ENCODE measurements at regions not wholly inside any gene's neighbourhood (a gene's known extent, or its start where the extent isn't known, plus 50 kb on each side); places are given as distances from the start of the nearest gene placed in this dataset.
A peak's percentile ranks its signal among the peaks of the same experiment; 100 is the strongest.

DNA sequence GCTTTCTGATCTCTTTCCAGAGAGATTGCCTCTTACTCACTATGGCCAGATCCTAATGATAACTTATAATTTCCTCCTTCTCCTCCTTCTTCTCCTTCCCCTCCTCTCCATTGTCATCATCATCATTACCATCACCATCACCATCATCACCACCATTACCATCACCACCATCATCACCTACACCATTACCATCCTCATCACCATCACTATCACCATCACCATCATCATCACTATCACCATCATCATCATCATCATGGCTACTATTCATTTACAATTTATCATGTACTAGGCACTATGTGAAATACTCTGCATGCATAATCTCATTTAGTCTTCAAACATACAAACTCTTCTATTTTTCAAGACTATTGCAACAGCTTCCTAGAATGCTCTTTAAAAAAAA is 540.9 kb upstream of the C16orf82 start:
- no peak for ATAC-seq
- Mint-ChIP-seq H3K27me3 (ENCODE audit: low read depth) (peaks cover 2% of the 10 kb centered on the region), H3K4me3 (no peak overlapping the region), H3K36me3 (ENCODE audit: insufficient read depth) (no peaks in the 10 kb centered on the region), H3K9me3 (no peaks in the 10 kb centered on the region), H3K4me1 (ENCODE audit: low read depth) (no peaks in the 10 kb centered on the region)
- no peak for DNase-seq

- no peak for ATAC-seq
- H3K4me3 Mint-ChIP-seq, result no peak overlapping the region
- no peaks in the 10 kb centered on the region for H3K9me3 Mint-ChIP-seq
- peaks cover 2% of the 10 kb centered on the region for H3K27me3 Mint-ChIP-seq (ENCODE audit: low read depth)
- no peaks in the 10 kb centered on the region for H3K36me3 Mint-ChIP-seq (ENCODE audit: insufficient read depth)
- H3K4me1 Mint-ChIP-seq (ENCODE audit: low read depth), result no peaks in the 10 kb centered on the region
- no peak for DNase-seq
These were observed 540.1 kb upstream of the C16orf82 start for GRCh38 chr16:26526633-26527032.

DNA sequence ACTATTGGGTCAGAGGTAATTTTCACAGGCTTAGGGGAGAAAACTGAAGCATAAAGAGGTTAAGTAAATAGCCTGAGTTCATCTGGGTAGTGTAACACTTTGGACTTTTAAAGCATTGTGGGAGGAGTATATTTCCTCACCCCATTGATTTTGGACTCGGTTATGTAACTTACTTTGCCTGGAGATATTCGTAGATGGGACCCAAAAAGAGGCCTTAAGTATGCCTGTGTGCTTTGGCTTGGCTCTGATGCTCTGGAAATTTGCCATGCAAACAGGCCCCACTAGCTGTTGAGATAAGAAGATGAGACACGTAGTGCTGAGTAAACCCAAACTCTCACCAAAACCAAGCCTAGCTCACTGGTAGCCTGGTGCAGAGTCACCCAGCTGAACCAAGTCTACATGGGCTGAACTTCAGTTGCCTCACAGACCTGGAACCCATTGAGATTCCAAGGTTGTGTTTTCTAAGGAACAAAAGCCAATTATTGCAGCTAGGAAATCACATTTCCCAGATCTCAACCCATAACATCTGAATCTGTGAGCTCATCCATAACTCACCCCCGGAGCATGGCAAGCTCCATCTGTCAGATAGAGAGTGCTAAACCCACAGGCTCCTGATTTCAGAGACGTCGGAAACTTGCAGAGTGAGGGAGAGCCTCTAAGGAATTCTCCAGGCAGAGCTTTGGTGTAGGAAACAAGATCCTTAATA is 536.0 kb upstream of the C16orf82 start:
- Mint-ChIP-seq H3K9me3 (peaks cover 4% of the 10 kb centered on the region), H3K4me1 (ENCODE audit: low read depth) (no peaks in the 10 kb centered on the region), H3K27me3 (ENCODE audit: low read depth) (peaks cover 2% of the 10 kb centered on the region), H3K4me3 (no peak overlapping the region), H3K36me3 (ENCODE audit: insufficient read depth) (no peaks in the 10 kb centered on the region)
- no peak for ATAC-seq
- DNase-seq, result no peak

GRCh38 chr16:26531290-26531730 is 535.4 kb upstream of the C16orf82 start:
- H3K4me1 Mint-ChIP-seq (ENCODE audit: low read depth), result no peaks in the 10 kb centered on the region
- H3K36me3 Mint-ChIP-seq (ENCODE audit: insufficient read depth), result no peaks in the 10 kb centered on the region
- H3K4me3 Mint-ChIP-seq, result no peak overlapping the region
- ATAC-seq (no peak), DNase-seq (no peak)
- peaks cover 2% of the 10 kb centered on the region for H3K27me3 Mint-ChIP-seq (ENCODE audit: low read depth)
- H3K9me3 Mint-ChIP-seq, result peaks cover 4% of the 10 kb centered on the region

DNA sequence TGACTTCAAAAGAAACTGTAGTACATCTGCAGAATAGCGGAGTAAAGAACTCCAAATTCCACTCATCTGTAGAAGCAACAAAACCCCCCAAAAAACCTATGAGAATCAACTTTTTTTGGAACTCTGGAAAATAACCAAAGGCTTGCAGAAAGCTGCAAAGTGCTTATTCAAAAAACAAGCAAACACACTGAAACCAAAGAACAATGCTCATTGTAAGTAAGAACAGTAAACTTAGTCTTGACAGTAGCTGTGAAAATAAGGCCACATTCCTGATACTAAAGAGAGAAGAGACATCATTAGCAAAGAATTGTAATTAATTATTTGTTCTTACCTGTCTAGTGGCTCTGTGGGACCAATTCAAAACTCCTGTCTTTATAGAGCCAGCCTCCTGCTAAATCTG is 534.3 kb upstream of the C16orf82 start:
- Mint-ChIP-seq H3K4me1 (ENCODE audit: low read depth) (no peaks in the 10 kb centered on the region), H3K27me3 (ENCODE audit: low read depth) (peaks cover 3% of the 10 kb centered on the region), H3K9me3 (peaks cover 4% of the 10 kb centered on the region), H3K36me3 (ENCODE audit: insufficient read depth) (no peaks in the 10 kb centered on the region), H3K4me3 (no peak overlapping the region)
- DNase-seq (no peak), ATAC-seq (no peak)

DNA sequence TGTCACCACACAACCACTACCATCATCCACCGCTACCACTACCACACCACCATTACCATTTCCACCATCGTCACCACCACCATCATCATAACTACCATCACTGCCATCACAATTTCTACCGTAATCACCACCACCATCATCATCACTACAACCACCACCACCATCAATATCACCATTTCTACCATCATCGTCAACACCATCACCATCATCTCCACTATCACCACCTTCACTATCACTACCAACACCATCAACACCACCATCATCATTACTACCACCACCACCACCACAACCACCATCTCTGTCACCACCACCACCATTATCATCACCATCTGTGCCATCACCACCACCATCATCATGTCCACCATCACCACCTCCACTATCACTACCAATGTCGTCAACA is 524.5 kb upstream of the C16orf82 start:
- H3K36me3 Mint-ChIP-seq (ENCODE audit: insufficient read depth), result no peaks in the 10 kb centered on the region
- H3K9me3 Mint-ChIP-seq, result no peaks in the 10 kb centered on the region
- H3K4me1 Mint-ChIP-seq (ENCODE audit: low read depth), result no peaks in the 10 kb centered on the region
- DNase-seq, result no peak
- no peak overlapping the region for H3K4me3 Mint-ChIP-seq
- H3K27me3 Mint-ChIP-seq (ENCODE audit: low read depth), result peaks cover 7% of the 10 kb centered on the region
- ATAC-seq, result no peak

DNA sequence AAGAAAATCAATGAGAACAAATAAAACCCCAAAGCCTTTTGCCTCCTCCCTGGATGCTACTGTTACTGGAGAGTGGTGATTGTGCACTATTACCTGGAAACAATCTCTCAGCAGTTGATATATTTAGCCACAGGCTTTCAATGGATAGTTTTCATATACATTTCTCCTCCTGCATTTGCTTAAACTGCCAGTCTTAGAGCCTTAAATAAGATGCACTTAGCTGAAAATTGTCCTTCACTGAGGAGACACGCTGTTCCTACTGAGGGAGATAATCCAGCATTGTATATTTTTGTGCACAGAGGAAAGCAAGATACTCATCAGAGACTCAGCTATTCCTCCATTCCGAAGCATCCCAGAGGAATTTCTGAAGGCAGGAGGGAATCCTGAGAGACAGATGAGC is 520.2 kb upstream of the C16orf82 start:
- Mint-ChIP-seq H3K4me3 (no peak overlapping the region), H3K36me3 (ENCODE audit: insufficient read depth) (no peaks in the 10 kb centered on the region), H3K27me3 (ENCODE audit: low read depth) (peaks cover 4% of the 10 kb centered on the region), H3K9me3 (no peaks in the 10 kb centered on the region), H3K4me1 (ENCODE audit: low read depth) (no peaks in the 10 kb centered on the region)
- ATAC-seq, result no peak
- DNase-seq, result no peak

DNA sequence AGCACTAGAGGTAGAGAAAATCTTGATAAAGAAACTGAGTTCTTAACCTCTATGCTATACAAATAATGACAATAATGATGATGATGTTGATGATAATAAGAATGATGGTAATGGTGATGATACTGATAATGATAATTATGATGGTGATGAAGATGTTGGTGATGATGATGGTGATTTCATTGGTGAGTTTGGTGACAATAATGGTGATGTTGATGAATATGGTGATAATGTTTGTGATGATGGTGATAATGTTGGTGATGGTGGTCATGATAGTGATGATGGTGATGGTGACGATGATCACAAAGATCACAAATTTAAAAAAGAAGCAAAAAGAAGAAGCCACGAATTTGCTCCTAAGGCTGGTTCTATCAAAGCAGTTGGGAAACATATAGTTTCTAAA is 519.0 kb upstream of the C16orf82 start:
- H3K27me3 Mint-ChIP-seq (ENCODE audit: low read depth), result peaks cover 6% of the 10 kb centered on the region
- H3K4me1 Mint-ChIP-seq (ENCODE audit: low read depth), result no peaks in the 10 kb centered on the region
- ATAC-seq (no peak), DNase-seq (no peak)
- H3K36me3 Mint-ChIP-seq (ENCODE audit: insufficient read depth), result no peaks in the 10 kb centered on the region
- H3K9me3 Mint-ChIP-seq, result no peaks in the 10 kb centered on the region
- H3K4me3 Mint-ChIP-seq, result no peak overlapping the region

DNA sequence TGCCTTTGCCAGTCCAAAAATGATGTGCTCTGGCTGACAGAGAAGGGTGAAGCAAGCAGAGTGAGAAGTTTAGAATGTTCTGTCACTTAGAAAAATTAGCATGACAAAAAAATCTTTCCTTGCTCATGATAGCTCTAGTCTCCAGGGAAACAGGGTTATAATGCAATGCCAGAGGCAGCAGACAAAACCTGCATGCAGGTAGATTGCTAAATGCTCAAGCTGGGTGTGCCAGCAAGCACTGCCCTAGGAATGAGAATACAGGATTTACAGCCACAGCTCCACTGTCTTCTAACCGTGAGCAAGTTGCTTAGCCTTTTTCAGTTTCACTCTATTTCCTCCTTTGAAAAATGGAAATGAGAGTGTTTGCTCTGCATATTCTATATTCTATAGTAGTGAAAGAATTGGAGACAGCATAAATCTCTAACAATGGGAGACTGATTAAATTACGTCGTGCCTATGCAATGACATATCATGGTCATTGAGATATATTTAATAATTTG is 516.6 kb upstream of the C16orf82 start:
- ATAC-seq, result no peak
- Mint-ChIP-seq H3K4me3 (no peak overlapping the region), H3K36me3 (ENCODE audit: insufficient read depth) (no peaks in the 10 kb centered on the region), H3K9me3 (no peaks in the 10 kb centered on the region), H3K4me1 (ENCODE audit: low read depth) (no peaks in the 10 kb centered on the region), H3K27me3 (ENCODE audit: low read depth) (peaks cover 8% of the 10 kb centered on the region)
- DNase-seq, result no peak

GRCh38 chr16:26554030-26554429 is 512.7 kb upstream of the C16orf82 start:
- Mint-ChIP-seq H3K36me3 (ENCODE audit: insufficient read depth) (no peaks in the 10 kb centered on the region), H3K4me1 (ENCODE audit: low read depth) (no peaks in the 10 kb centered on the region), H3K9me3 (no peaks in the 10 kb centered on the region), H3K4me3 (no peak overlapping the region), H3K27me3 (ENCODE audit: low read depth) (peaks cover 6% of the 10 kb centered on the region)
- DNase-seq (no peak), ATAC-seq (no peak)

DNA sequence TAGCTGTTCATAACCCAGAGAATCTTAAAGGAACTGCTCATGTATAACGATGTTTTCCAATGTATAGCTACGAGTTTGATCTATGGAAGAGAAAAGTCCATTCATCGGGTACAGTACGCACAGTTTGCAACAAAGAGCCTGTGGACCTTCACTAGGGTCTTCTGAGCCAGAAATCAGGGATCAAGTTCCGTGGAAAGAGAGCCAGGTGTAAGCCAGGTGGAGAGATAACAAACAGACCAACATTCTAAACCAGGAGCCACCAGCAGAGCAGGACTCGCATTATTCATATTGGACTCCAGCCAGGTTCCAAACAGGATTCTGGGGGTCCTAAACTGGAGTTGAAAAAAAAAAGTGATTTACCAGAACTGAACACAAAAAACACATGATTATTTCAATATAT is 505.4 kb upstream of the C16orf82 start:
- no peak for ATAC-seq
- Mint-ChIP-seq H3K4me3 (no peak overlapping the region), H3K9me3 (no peaks in the 10 kb centered on the region), H3K4me1 (ENCODE audit: low read depth) (no peaks in the 10 kb centered on the region), H3K27me3 (ENCODE audit: low read depth) (peaks cover 9% of the 10 kb centered on the region), H3K36me3 (ENCODE audit: insufficient read depth) (no peaks in the 10 kb centered on the region)
- DNase-seq, result no peak

DNA sequence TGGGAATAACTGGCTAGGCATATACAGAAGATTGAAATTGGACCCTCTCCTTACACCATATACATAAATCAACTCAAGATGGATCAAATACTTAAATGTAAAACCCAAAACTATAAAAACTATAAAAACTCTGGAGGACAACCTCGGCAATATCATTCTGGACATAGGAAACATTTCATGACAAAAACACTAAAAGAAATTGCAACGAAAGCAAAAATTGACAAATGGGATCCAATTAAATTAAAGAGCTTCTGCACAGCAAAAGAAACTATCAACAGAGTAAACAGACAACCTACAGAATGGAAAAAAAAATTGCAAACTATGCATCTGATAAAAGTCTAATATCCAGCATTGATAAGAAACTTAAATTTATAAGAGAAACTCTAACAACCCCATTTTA is 503.7 kb upstream of the C16orf82 start:
- Mint-ChIP-seq H3K4me1 (ENCODE audit: low read depth) (no peaks in the 10 kb centered on the region), H3K27me3 (ENCODE audit: low read depth) (peaks cover 9% of the 10 kb centered on the region)
- no peak for DNase-seq

GRCh38 chr16:26567356-26567755 is 499.4 kb upstream of the C16orf82 start:
- ATAC-seq (no peak), DNase-seq (no peak)
- H3K27me3 Mint-ChIP-seq (ENCODE audit: low read depth), result peaks cover 3% of the 10 kb centered on the region
- no peak overlapping the region for H3K4me3 Mint-ChIP-seq
- no peaks in the 10 kb centered on the region for H3K36me3 Mint-ChIP-seq (ENCODE audit: insufficient read depth)
- H3K9me3 Mint-ChIP-seq, result no peaks in the 10 kb centered on the region
- H3K4me1 Mint-ChIP-seq (ENCODE audit: low read depth), result no peaks in the 10 kb centered on the region

More for the DNA sequence above, 503.7 kb upstream of the C16orf82 start:
- no peak for ATAC-seq
- H3K36me3 Mint-ChIP-seq (ENCODE audit: insufficient read depth), result no peaks in the 10 kb centered on the region
- H3K9me3 Mint-ChIP-seq, result no peaks in the 10 kb centered on the region
- H3K4me3 Mint-ChIP-seq, result no peak overlapping the region

DNA sequence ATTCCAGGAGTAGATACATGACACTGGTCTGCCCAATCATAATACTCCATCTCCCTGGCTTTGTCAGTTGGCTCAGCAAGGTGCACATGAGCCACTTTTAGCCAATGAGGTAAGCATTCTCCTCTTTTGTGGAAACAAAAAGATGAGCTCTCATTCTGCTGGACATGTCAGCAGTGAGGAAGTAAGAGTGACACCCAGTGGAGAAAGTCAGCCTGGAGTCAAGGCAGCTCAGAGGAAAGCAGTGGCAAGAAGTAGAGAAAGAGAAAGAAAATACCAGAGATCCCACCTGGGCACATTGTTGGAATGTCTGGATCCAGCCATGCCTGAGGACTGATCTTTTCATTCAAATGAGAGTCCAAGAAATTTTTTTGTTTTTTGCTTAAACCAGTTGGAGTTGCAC is 496.9 kb upstream of the C16orf82 start:
- no peaks in the 10 kb centered on the region for H3K4me1 Mint-ChIP-seq (ENCODE audit: low read depth)
- H3K27me3 Mint-ChIP-seq (ENCODE audit: low read depth), result no peaks in the 10 kb centered on the region
- ATAC-seq (peak in 1 of 2 donors; percentile 62), DNase-seq (no peak)
- H3K4me3 Mint-ChIP-seq, result no peak overlapping the region
- no peaks in the 10 kb centered on the region for H3K9me3 Mint-ChIP-seq
- no peaks in the 10 kb centered on the region for H3K36me3 Mint-ChIP-seq (ENCODE audit: insufficient read depth)

DNA sequence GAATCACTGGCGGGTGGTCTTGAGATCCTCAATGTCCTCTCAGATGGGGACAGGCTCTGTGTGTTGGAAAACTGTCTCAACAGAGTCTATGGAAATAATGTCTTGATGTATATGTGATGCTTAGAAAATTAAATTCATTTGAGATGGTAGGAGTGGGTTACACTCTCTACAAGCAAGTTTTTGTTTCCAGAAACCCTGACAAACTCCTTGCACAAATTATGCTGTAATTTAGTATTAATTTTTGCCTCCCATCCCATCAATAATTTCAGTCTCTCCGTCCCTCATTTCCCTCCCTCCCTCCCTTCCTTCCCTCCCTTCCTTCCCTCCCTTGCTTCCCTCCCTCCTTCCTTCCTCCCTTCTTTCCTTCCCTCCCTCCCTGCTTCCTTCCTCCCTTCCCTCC is 488.0 kb upstream of the C16orf82 start:
- no peaks in the 10 kb centered on the region for H3K4me1 Mint-ChIP-seq (ENCODE audit: low read depth)
- no peak overlapping the region for H3K4me3 Mint-ChIP-seq
- no peaks in the 10 kb centered on the region for H3K9me3 Mint-ChIP-seq
- no peaks in the 10 kb centered on the region for H3K36me3 Mint-ChIP-seq (ENCODE audit: insufficient read depth)
- no peak for DNase-seq
- H3K27me3 Mint-ChIP-seq (ENCODE audit: low read depth), result peaks cover 7% of the 10 kb centered on the region
- no peak for ATAC-seq
